DOHH2 (cell line): ENCODE measurements at regions not wholly inside any gene's neighbourhood (a gene's known extent, or its start where the extent isn't known, plus 50 kb on each side); places are given as distances from the start of the nearest gene placed in this dataset.

Experiments
- EZH2phosphoT487 ChIP-seq: fragments of 200-600 bp; sonication (generic); IDR thresholded peaks from 2 replicates; pipeline ENCODE4 v1.6.1; 2017; ENCODE audit warnings: borderline replicate concordance, mild to moderate bottlenecking, antibody characterized with exemption, low read length, moderate library complexity, mixed read lengths
- TF ChIP-seq, protein P1 (sequence below): fragments of 200-600 bp; sonication (generic); IDR thresholded peaks from one replicate; pipeline ENCODE4 v1.5.1; 2014; ENCODE audit warnings: antibody characterized with exemption, mild to moderate bottlenecking, low read depth, low read length; ENCODE audit not compliant: poor library complexity, severe bottlenecking

DNA sequence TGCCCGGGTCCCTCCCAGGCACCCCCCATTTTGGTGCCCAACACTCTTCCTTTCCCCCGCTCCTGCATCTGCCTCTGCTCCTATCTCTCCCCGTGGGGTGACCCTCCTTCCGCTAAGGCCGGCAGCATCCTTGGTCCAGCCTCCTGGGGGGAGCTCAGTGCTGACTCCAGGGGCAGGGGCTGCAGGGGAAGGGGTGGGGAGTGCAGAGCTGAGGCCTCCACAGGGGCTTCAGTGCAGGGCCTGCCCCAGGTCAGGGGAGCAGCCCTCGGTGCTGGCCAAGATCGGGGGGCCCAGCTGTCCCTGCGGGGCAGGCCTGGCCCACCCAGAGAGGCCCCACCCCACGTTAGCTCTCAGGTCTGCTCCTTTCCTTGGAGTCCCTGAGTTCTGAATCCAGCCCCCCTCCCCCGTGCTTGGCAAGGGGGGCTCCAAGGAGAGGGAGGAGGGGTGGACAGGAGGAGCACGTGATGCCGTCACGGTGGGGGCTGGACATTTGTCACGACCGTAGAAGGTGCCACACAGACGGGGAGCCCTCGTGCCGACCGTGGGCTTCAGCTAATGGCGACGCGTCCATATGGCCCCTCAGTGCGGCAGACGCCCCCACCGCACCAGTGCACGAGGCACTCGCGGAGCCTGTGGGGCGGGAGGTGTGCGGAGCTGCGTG, 63.5 kb upstream of the ADRA2C start:
- TF ChIP-seq, protein P1, sequence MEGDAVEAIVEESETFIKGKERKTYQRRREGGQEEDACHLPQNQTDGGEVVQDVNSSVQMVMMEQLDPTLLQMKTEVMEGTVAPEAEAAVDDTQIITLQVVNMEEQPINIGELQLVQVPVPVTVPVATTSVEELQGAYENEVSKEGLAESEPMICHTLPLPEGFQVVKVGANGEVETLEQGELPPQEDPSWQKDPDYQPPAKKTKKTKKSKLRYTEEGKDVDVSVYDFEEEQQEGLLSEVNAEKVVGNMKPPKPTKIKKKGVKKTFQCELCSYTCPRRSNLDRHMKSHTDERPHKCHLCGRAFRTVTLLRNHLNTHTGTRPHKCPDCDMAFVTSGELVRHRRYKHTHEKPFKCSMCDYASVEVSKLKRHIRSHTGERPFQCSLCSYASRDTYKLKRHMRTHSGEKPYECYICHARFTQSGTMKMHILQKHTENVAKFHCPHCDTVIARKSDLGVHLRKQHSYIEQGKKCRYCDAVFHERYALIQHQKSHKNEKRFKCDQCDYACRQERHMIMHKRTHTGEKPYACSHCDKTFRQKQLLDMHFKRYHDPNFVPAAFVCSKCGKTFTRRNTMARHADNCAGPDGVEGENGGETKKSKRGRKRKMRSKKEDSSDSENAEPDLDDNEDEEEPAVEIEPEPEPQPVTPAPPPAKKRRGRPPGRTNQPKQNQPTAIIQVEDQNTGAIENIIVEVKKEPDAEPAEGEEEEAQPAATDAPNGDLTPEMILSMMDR, result no peak
- no peak for TF ChIP-seq EZH2phosphoT487
